PC-9 (cell line): ENCODE measurements at regions not wholly inside any gene's neighbourhood (a gene's known extent, or its start where the extent isn't known, plus 50 kb on each side); places are given as distances from the start of the nearest gene placed in this dataset.

ENCODE experiments used
- BruUV-seq: library from RNA; stranded (reverse); fragments of 400-500 nt; replicated peaks from 2 replicates; lab custom pipeline; 2021; lab: Mats Ljungman, UMichigan
- CTCF ChIA-PET: fragments of 300-600 bp; sonication (Branson Sonifier 250); formaldehyde crosslinking; loops from one replicate; lab custom pipeline; 2022; ENCODE audit warnings: antibody characterized with exemption; lab: Charles Lee
- POLR2A ChIA-PET: fragments of 300-600 bp; sonication (Branson Sonifier 250); formaldehyde crosslinking; loops from one replicate; lab custom pipeline; 2022; ENCODE audit warnings: antibody characterized with exemption; ENCODE audit not compliant: unreplicated experiment; lab: Charles Lee
- DNase-seq, 2 experiments: peaks; one replicate each; pipeline versions ENCODE4 v3.0.0 to v3.0.0-alpha.2; 2015 to 2022; ENCODE audit warnings: mixed read lengths in 1 of 2
- H2AFZ ChIP-seq: fragments of 200-600 bp; sonication (generic); 2 replicates; pipeline ENCODE4 v1.8.1; 2017; ENCODE audit warnings: antibody characterized with exemption
- H3F3A ChIP-seq: fragments of 200-600 bp; sonication (generic); 2 replicates; pipeline ENCODE4 v1.8.1; 2017; ENCODE audit warnings: antibody characterized with exemption, mild to moderate bottlenecking, low read depth; ENCODE audit not compliant: insufficient read depth
- H3K27ac ChIP-seq: fragments of 200-600 bp; sonication (generic); 2 replicates; pipeline ENCODE4 v1.6.1; 2016; ENCODE audit warnings: mixed run types
- H3K27me3 ChIP-seq: fragments of 200-600 bp; sonication (generic); 2 replicates; pipeline ENCODE4 v1.6.1; 2016; ENCODE audit warnings: low read depth, mixed run types; ENCODE audit not compliant: insufficient read depth
- H3K36me3 ChIP-seq: fragments of 200-600 bp; sonication (generic); 2 replicates; pipeline ENCODE4 v1.6.1; 2016; ENCODE audit warnings: low read depth, mixed run types
- H3K4me1 ChIP-seq: fragments of 200-600 bp; sonication (generic); replicated peaks from 2 replicates; pipeline ENCODE4 v1.6.1; 2016; ENCODE audit warnings: mixed run types; ENCODE audit not compliant: insufficient read depth
- H3K4me2 ChIP-seq: fragments of 200-600 bp; sonication (generic); 2 replicates; pipeline ENCODE4 v1.6.1; 2017; ENCODE audit warnings: mixed run types
- H3K4me3 ChIP-seq: fragments of 200-600 bp; sonication (generic); 2 replicates; pipeline ENCODE4 v1.6.1; 2016; ENCODE audit warnings: mixed run types
- H3K79me2 ChIP-seq: fragments of 200-600 bp; sonication (generic); 2 replicates; pipeline ENCODE4 v1.6.1; 2017; ENCODE audit warnings: low read depth, mixed run types
- H3K9me2 ChIP-seq: fragments of 200-600 bp; sonication (generic); 2 replicates; pipeline ENCODE4 v1.8.1; 2017; ENCODE audit warnings: mild to moderate bottlenecking; ENCODE audit not compliant: insufficient read depth
- H3K9me3 ChIP-seq: fragments of 200-600 bp; sonication (generic); 2 replicates; pipeline ENCODE4 v1.8.1; 2016; ENCODE audit warnings: low read depth; ENCODE audit not compliant: insufficient read depth
- H4K20me1 ChIP-seq: fragments of 200-600 bp; sonication (generic); 2 replicates; pipeline ENCODE4 v1.8.1; 2017; ENCODE audit not compliant: insufficient read depth
- CTCF ChIP-seq: fragments of 200-600 bp; sonication (generic); conservative IDR thresholded peaks from 2 replicates; pipeline ENCODE4 v1.6.1; 2017; ENCODE audit warnings: mixed run types, antibody characterized with exemption, mild to moderate bottlenecking, moderate library complexity
- EZH2 ChIP-seq: fragments of 200-600 bp; sonication (generic); IDR thresholded peaks from 2 replicates; pipeline ENCODE4 v1.8.0; 2017; ENCODE audit warnings: antibody characterized with exemption, low read depth
- intact Hi-C: fragments of 100-400 bp; cut with micrococcal nuclease; formaldehyde crosslinking; loops from one replicate; pipeline ENCODE4 v1.10.0; 2022; ENCODE audit not compliant: unreplicated experiment

GRCh38 chr4:35884714-35885480, 359.4 kb downstream of the ARAP2 start:
- H3K79me2 ChIP-seq: no peaks in the 10 kb centered on the region
- no peaks in the 10 kb centered on the region for H3F3A ChIP-seq
- H2AFZ ChIP-seq: no peak overlapping the region
- no peak overlapping the region for H3K27ac ChIP-seq
- H3K36me3 ChIP-seq: no peaks in the 10 kb centered on the region
- no peak overlapping the region for H3K4me3 ChIP-seq
- no peak overlapping the region for H3K4me2 ChIP-seq
- no peaks in the 10 kb centered on the region for H3K9me3 ChIP-seq
- H3K27me3 ChIP-seq: no peaks in the 10 kb centered on the region
- ChIA-PET CTCF (no interaction called here), POLR2A (no interaction called here)
- H3K9me2 ChIP-seq: no peaks in the 10 kb centered on the region
- TF ChIP-seq EZH2 (no peak), CTCF (no peak)
- intact Hi-C loops: no loop called here
- BruUV-seq: no TSS peak
- H4K20me1 ChIP-seq: no peaks in the 10 kb centered on the region
- DNase-seq: no peak
- H3K4me1 ChIP-seq: no peaks in the 10 kb centered on the region

DNA sequence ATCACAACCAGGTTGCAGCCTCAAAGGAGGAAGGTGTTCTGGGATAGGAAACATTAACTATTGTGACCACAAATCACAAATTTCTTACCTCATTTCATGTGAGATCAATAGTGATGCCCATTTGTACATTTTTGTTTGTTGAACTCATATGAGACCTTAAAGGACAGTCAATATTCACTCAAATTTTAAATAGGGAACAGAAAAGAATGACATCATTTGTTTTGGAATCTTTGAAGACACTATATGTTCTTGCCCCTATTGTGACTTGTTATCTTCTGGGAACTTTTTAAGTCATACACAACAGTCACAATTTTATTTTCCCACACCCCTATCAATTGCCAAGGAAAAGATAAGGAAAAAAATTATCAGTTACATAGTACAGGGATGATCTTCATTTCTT, 346.5 kb downstream of the ARAP2 start:
- CTCF ChIA-PET: no interaction called here
- intact Hi-C loops: no loop called here

More for the DNA sequence above, 346.5 kb downstream of the ARAP2 start:
- Histone ChIP-seq H3K27me3 (no peaks in the 10 kb centered on the region), H3K4me3 (no peak overlapping the region), H3K4me1 (no peaks in the 10 kb centered on the region), H3K79me2 (no peaks in the 10 kb centered on the region), H3F3A (no peaks in the 10 kb centered on the region), H4K20me1 (no peaks in the 10 kb centered on the region), H3K27ac (no peak overlapping the region), H3K9me3 (no peaks in the 10 kb centered on the region), H3K36me3 (no peaks in the 10 kb centered on the region), H3K4me2 (no peak overlapping the region), H3K9me2 (no peaks in the 10 kb centered on the region), H2AFZ (no peak overlapping the region)
- BruUV-seq: no TSS peak
- DNase-seq: no peak
- POLR2A ChIA-PET: no interaction called here
- TF ChIP-seq CTCF: no peak
- TF ChIP-seq EZH2: no peak
